Omental fat pad (tissue), 3 donors: ENCODE measurements at regions not wholly inside any gene's neighbourhood (a gene's known extent, or its start where the extent isn't known, plus 50 kb on each side); places are given as distances from the start of the nearest gene placed in this dataset.
"Not testable (repeated sequence)": the region's sequence is repeated elsewhere in the genome, so short reads cannot be mapped to it uniquely, and the experiment has no call there.

Experiments used
- ATAC-seq: fragments of 150-250 bp; one replicate; pipeline ENCODE4 v1.9.1; 2016; ENCODE audit warnings: mild to moderate bottlenecking, moderate library complexity; ENCODE audit not compliant: low FRiP score
- DNase-seq: peaks from one replicate; pipeline ENCODE4 v3.0.0-alpha.2; 2019; ENCODE audit warnings: low spot score
- CTCF ChIP-seq, 3 donors: fragments of 450-650 bp; IDR thresholded peaks; one replicate each; pipeline ENCODE4 v1.5.1; 2016 to 2017; ENCODE audit warnings: antibody characterized with exemption in 3 of 3, mild to moderate bottlenecking in 3 of 3, moderate library complexity in 2 of 3

GRCh38 chrX:13383907-13384306 is 64.1 kb upstream of the ATXN3L start:
- no peak for ATAC-seq
- no peak for TF ChIP-seq CTCF (IDR thresholded peaks at IDR 0.05)
- no peak for DNase-seq

GRCh38 chrX:13381514-13381913 is 61.7 kb upstream of the ATXN3L start:
- no peak for TF ChIP-seq CTCF (IDR thresholded peaks at IDR 0.05)
- DNase-seq: no peak
- peak; percentile 25 for ATAC-seq

- ATAC-seq (no peak), DNase-seq (no peak)
- TF ChIP-seq CTCF (IDR thresholded peaks at IDR 0.05): no peak
Observed at GRCh38 chrX:13380211-13380610, 60.4 kb upstream of the ATXN3L start.

GRCh38 chrX:13378562-13379518 is 59.0 kb upstream of the ATXN3L start:
- peak; percentile 38 for ATAC-seq
- DNase-seq: not testable (repeated sequence)

- DNase-seq (no peak), ATAC-seq (no peak)
- TF ChIP-seq CTCF (IDR thresholded peaks at IDR 0.05): no peak
Observed at GRCh38 chrX:13377550-13377934, 57.7 kb upstream of the ATXN3L start.

- DNase-seq (no peak), ATAC-seq (no peak)
- TF ChIP-seq CTCF (IDR thresholded peaks at IDR 0.05): no peak
Observed at GRCh38 chrX:13376857-13377549, 57.1 kb upstream of the ATXN3L start.

GRCh38 chrX:13375596-13375995 is 55.7 kb upstream of the ATXN3L start:
- ATAC-seq: not testable (repeated sequence)

GRCh38 chrX:13374364-13374763 is 54.5 kb upstream of the ATXN3L start:
- TF ChIP-seq CTCF (IDR thresholded peaks at IDR 0.05): no peak
- DNase-seq (no peak), ATAC-seq (no peak)

More at GRCh38 chrX:13375596-13375995, 55.7 kb upstream of the ATXN3L start:
- not testable (repeated sequence) for DNase-seq
